Activated CD4-positive, alpha-beta T cell treated with anti-CD3 and anti-CD28 coated beads, Interleukin-2, amount 10 ng/mL, durations not matched to agents 24 days and 14 days (primary cell): ENCODE measurements at regions not wholly inside any gene's neighbourhood (a gene's known extent, or its start where the extent isn't known, plus 50 kb on each side); places are given as distances from the start of the nearest gene placed in this dataset.
"Not testable (repeated sequence)": the region's sequence is repeated elsewhere in the genome, so short reads cannot be mapped to it uniquely, and the experiment has no call there.

Experiments
- DNase-seq: peaks from one replicate; pipeline ENCODE4 v3.0.0; 2022
- H3K27ac Mint-ChIP-seq: one replicate; pipeline ENCODE4 v1.8.0; 2022; ENCODE audit warnings: mild to moderate bottlenecking, mixed read lengths
- H3K27me3 Mint-ChIP-seq: one replicate; pipeline ENCODE4 v1.8.0; 2022; ENCODE audit warnings: mixed read lengths
- H3K36me3 Mint-ChIP-seq: one replicate; pipeline ENCODE4 v1.8.0; 2022; ENCODE audit warnings: low read depth, mild to moderate bottlenecking, mixed read lengths
- H3K4me1 Mint-ChIP-seq: one replicate; pipeline ENCODE4 v1.8.0; 2021; ENCODE audit warnings: mixed read lengths
- H3K4me3 Mint-ChIP-seq: one replicate; pipeline ENCODE4 v1.8.0; 2022; ENCODE audit warnings: mild to moderate bottlenecking, moderate library complexity, mixed read lengths
- H3K9me3 Mint-ChIP-seq: one replicate; pipeline ENCODE4 v1.8.0; 2021; ENCODE audit warnings: mixed read lengths
- intact Hi-C: fragments of 100-400 bp; cut with micrococcal nuclease; formaldehyde crosslinking; loops from one replicate; pipeline ENCODE4 v1.15.1; 2023

- no peaks in the 10 kb centered on the region for H3K9me3 Mint-ChIP-seq
- no peak overlapping the region for H3K27ac Mint-ChIP-seq
- no peak for DNase-seq
- H3K27me3 Mint-ChIP-seq, result no peaks in the 10 kb centered on the region
- H3K4me3 Mint-ChIP-seq, result no peak overlapping the region
- intact Hi-C loops, result no loop called here
- no peaks in the 10 kb centered on the region for H3K4me1 Mint-ChIP-seq
- no peaks in the 10 kb centered on the region for H3K36me3 Mint-ChIP-seq
Observed at GRCh38 chr1:98575955-98576354, 85.6 kb upstream of the SNX7 start.

- H3K27ac Mint-ChIP-seq, result no peak overlapping the region
Observed at GRCh38 chr1:98565951-98566350, 95.6 kb upstream of the SNX7 start.

GRCh38 chr1:98559291-98559690 lies 102.2 kb upstream of the SNX7 start:
- Mint-ChIP-seq H3K4me3 (no peak overlapping the region), H3K36me3 (no peaks in the 10 kb centered on the region), H3K9me3 (peaks cover 9% of the 10 kb centered on the region), H3K27ac (no peak overlapping the region), H3K27me3 (no peaks in the 10 kb centered on the region), H3K4me1 (no peaks in the 10 kb centered on the region)
- intact Hi-C loops, result no loop called here
- no peak for DNase-seq

More at GRCh38 chr1:98565951-98566350, 95.6 kb upstream of the SNX7 start:
- Mint-ChIP-seq H3K9me3 (peaks cover 9% of the 10 kb centered on the region), H3K4me1 (no peaks in the 10 kb centered on the region), H3K36me3 (no peaks in the 10 kb centered on the region), H3K27me3 (no peaks in the 10 kb centered on the region), H3K4me3 (no peak overlapping the region)
- intact Hi-C loops, result no loop called here
- DNase-seq, result no peak

- no peaks in the 10 kb centered on the region for H3K4me1 Mint-ChIP-seq
Observed at GRCh38 chr1:98557895-98558294, 103.6 kb upstream of the SNX7 start.

GRCh38 chr1:98556521-98557158 lies 104.9 kb upstream of the SNX7 start:
- no peak for DNase-seq
- H3K36me3 Mint-ChIP-seq, result no peaks in the 10 kb centered on the region
- H3K4me1 Mint-ChIP-seq, result no peaks in the 10 kb centered on the region
- no peaks in the 10 kb centered on the region for H3K27me3 Mint-ChIP-seq
- H3K27ac Mint-ChIP-seq, result no peak overlapping the region
- intact Hi-C loops, result no loop called here
- H3K9me3 Mint-ChIP-seq, result no peaks in the 10 kb centered on the region
- H3K4me3 Mint-ChIP-seq, result no peak overlapping the region

More at GRCh38 chr1:98557895-98558294, 103.6 kb upstream of the SNX7 start:
- Mint-ChIP-seq H3K4me3 (no peak overlapping the region), H3K27me3 (no peaks in the 10 kb centered on the region), H3K27ac (no peak overlapping the region), H3K36me3 (no peaks in the 10 kb centered on the region), H3K9me3 (peaks cover 9% of the 10 kb centered on the region)
- no peak for DNase-seq
- intact Hi-C loops, result no loop called here

- intact Hi-C loops, result no loop called here
- Mint-ChIP-seq H3K4me3 (no peak overlapping the region), H3K9me3 (no peaks in the 10 kb centered on the region), H3K27ac (no peak overlapping the region), H3K4me1 (no peaks in the 10 kb centered on the region), H3K27me3 (no peaks in the 10 kb centered on the region), H3K36me3 (no peaks in the 10 kb centered on the region)
- DNase-seq, result no peak
Observed at GRCh38 chr1:98555814-98556213, 105.7 kb upstream of the SNX7 start.

- H3K9me3 Mint-ChIP-seq, H3K27ac Mint-ChIP-seq, H3K27me3 Mint-ChIP-seq, H3K4me3 Mint-ChIP-seq, H3K4me1 Mint-ChIP-seq, H3K36me3 Mint-ChIP-seq, intact Hi-C loops, DNase-seq: not testable (repeated sequence)
Observed at GRCh38 chr1:98552576-98553074, 108.9 kb upstream of the SNX7 start.

- Mint-ChIP-seq H3K36me3 (no peaks in the 10 kb centered on the region), H3K4me1 (no peaks in the 10 kb centered on the region), H3K27ac (no peak overlapping the region), H3K27me3 (no peaks in the 10 kb centered on the region), H3K9me3 (no peaks in the 10 kb centered on the region), H3K4me3 (no peak overlapping the region)
- DNase-seq, result no peak
- intact Hi-C loops, result no loop called here
Observed at GRCh38 chr1:98550076-98550475, 111.4 kb upstream of the SNX7 start.

GRCh38 chr1:98546319-98546718 lies 115.2 kb upstream of the SNX7 start:
- DNase-seq, result no peak
- Mint-ChIP-seq H3K27me3 (no peaks in the 10 kb centered on the region), H3K27ac (no peak overlapping the region), H3K9me3 (no peaks in the 10 kb centered on the region), H3K36me3 (no peaks in the 10 kb centered on the region), H3K4me3 (no peak overlapping the region), H3K4me1 (no peaks in the 10 kb centered on the region)
- intact Hi-C loops, result no loop called here

GRCh38 chr1:98538106-98538505 lies 123.4 kb upstream of the SNX7 start:
- H3K4me1 Mint-ChIP-seq, result no peaks in the 10 kb centered on the region
- intact Hi-C loops, result no loop called here
- H3K27me3 Mint-ChIP-seq, result no peaks in the 10 kb centered on the region
- no peak overlapping the region for H3K27ac Mint-ChIP-seq
- no peak overlapping the region for H3K4me3 Mint-ChIP-seq
- DNase-seq, result no peak
- H3K9me3 Mint-ChIP-seq, result no peaks in the 10 kb centered on the region
- H3K36me3 Mint-ChIP-seq, result no peaks in the 10 kb centered on the region

- Mint-ChIP-seq H3K27ac (no peak overlapping the region), H3K4me1 (no peaks in the 10 kb centered on the region), H3K9me3 (peaks cover 10% of the 10 kb centered on the region), H3K27me3 (no peaks in the 10 kb centered on the region), H3K36me3 (no peaks in the 10 kb centered on the region), H3K4me3 (no peak overlapping the region)
- intact Hi-C loops, result no loop called here
- DNase-seq, result no peak
Observed at GRCh38 chr1:98523256-98523655, 138.3 kb upstream of the SNX7 start.

- no peaks in the 10 kb centered on the region for H3K27me3 Mint-ChIP-seq
- H3K4me1 Mint-ChIP-seq, result no peaks in the 10 kb centered on the region
- intact Hi-C loops, result no loop called here
- DNase-seq, result no peak
- no peaks in the 10 kb centered on the region for H3K36me3 Mint-ChIP-seq
- no peak overlapping the region for H3K4me3 Mint-ChIP-seq
- H3K9me3 Mint-ChIP-seq, result peaks cover 4% of the 10 kb centered on the region
- no peak overlapping the region for H3K27ac Mint-ChIP-seq
Observed at GRCh38 chr1:98516306-98516705, 145.2 kb upstream of the SNX7 start.

- H3K27me3 Mint-ChIP-seq, result no peaks in the 10 kb centered on the region
- H3K4me3 Mint-ChIP-seq, result no peak overlapping the region
- no peaks in the 10 kb centered on the region for H3K4me1 Mint-ChIP-seq
- H3K9me3 Mint-ChIP-seq, result peaks cover 4% of the 10 kb centered on the region
- H3K27ac Mint-ChIP-seq, result no peak overlapping the region
- intact Hi-C loops, result no loop called here
- DNase-seq, result no peak
- no peaks in the 10 kb centered on the region for H3K36me3 Mint-ChIP-seq
Observed at GRCh38 chr1:98515744-98516143, 145.8 kb upstream of the SNX7 start.

- DNase-seq, intact Hi-C loops, H3K4me3 Mint-ChIP-seq, H3K27me3 Mint-ChIP-seq, H3K4me1 Mint-ChIP-seq, H3K9me3 Mint-ChIP-seq, H3K36me3 Mint-ChIP-seq, H3K27ac Mint-ChIP-seq: not testable (repeated sequence)
Observed at GRCh38 chr1:98512216-98512615, 149.3 kb upstream of the SNX7 start.

- intact Hi-C loops, result no loop called here
- Mint-ChIP-seq H3K27me3 (no peaks in the 10 kb centered on the region), H3K9me3 (peaks cover 14% of the 10 kb centered on the region), H3K27ac (no peak overlapping the region), H3K36me3 (no peaks in the 10 kb centered on the region), H3K4me3 (no peak overlapping the region), H3K4me1 (no peaks in the 10 kb centered on the region)
- DNase-seq, result no peak
Observed at GRCh38 chr1:98503771-98504170, 157.8 kb upstream of the SNX7 start.
